NCI-H187 (cell line): ENCODE measurements at regions not wholly inside any gene's neighbourhood (a gene's known extent, or its start where the extent isn't known, plus 50 kb on each side); places are given as distances from the start of the nearest gene placed in this dataset.

Source experiments
- DNase-seq, 2 experiments: peaks; one replicate each; lab custom pipeline; 2025; lab: John Stamatoyannopoulos, UW

DNA sequence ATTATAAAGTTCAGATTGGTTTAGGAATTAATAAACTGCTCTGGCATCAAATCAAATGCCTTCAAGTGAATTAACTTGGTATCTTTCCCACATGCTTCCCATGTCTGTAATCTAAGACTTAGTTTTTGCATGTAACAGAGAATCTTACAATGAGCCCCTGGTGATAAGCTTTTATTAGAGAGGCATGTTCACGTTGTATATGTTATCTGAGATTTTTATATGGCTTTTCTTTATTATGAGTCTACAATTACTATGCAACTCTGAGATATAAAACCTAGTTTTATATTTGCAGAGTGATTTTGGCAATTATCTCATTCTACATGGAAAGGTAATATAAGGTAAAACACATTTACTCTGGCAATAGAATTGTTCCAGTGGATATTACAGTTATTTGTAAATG, 1578.4 kb upstream of the IGFBP7 start:
- no peak for DNase-seq

- no peak for DNase-seq
Measured at GRCh38 chr4:58679886-58680285, 1569.7 kb upstream of the IGFBP7 start.

GRCh38 chr4:58679051-58679450, 1568.9 kb upstream of the IGFBP7 start:
- DNase-seq = no peak

DNA sequence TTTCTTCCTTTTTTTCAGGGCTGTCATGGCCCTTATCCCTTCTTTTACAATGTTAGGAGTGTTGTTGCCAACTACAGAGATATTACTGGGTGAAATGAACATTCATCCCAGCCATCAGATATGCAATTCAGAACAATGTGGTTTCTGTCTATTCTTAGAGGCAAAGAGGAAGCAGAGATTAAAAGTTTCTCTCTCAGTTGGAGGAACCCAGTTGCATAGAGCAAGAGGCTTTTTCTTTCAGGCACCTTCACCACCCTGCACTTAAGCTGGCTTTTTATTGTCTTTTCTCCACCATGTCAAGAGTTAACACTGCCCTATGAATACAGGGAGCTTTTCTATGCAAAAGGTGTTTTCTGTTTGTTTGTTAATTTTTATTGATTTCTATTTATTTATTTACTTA, 1559.6 kb upstream of the IGFBP7 start:
- no peak for DNase-seq

DNA sequence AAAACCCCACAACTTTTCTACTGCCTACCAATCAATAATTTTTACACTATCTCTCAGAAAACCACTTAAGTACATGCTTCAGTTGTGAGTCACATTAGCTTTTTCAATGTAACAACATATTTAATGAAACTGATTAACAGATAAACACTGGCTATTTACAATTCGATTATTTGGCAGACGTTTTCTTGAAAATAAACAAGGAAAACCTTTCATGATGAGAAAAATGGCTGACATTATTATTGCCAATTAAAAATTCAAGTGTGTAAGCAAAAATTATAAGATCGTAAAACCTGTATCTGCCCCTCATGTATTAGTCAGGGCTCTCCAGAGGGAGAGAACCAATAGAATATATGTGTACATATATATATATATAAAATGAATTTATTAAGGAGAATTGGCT, 1555.5 kb upstream of the IGFBP7 start:
- no peak for DNase-seq

- DNase-seq = no peak
Measured at GRCh38 chr4:58658701-58659100, 1548.5 kb upstream of the IGFBP7 start.

DNA sequence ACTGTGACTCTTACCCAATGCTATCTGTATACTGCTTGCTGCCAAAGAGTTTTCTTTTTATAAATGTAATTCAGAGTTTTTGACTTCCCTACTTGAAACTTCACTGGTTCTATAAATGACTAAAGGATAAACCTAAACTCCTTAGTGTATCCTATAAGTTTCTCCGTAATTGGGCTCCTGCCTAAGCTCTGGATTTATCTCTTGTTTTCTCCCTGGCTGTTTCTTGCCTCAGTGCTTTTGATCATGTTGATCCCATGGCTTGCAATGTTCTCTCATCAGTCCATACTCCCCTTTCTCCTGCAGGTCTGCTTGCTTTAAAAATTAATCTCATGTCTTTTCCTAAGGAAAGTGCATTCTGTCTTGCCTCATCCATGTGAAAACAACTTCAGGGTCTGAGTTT, 1543.1 kb upstream of the IGFBP7 start:
- no peak for DNase-seq

- no peak for DNase-seq
Measured at GRCh38 chr4:58649226-58649625, 1539.0 kb upstream of the IGFBP7 start.

DNA sequence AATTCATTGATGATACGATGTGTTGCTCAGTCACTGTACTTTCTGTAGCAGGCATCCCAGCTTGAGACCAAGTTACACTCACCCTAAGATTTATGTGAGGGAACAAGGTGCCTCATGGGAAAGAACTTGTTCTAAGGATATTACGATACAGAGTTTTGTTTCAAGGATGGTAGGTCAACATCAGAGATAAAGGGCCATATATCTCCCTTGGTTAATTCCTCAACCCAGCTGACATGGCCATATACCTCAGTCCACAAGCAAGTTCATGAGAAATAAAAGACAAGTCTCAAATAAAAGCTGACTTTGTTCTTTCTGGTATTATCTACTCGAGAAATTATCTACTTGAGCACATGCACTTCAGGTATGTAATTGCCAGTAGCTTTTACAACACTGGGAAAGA, 1535.9 kb upstream of the IGFBP7 start:
- no peak for DNase-seq

DNA sequence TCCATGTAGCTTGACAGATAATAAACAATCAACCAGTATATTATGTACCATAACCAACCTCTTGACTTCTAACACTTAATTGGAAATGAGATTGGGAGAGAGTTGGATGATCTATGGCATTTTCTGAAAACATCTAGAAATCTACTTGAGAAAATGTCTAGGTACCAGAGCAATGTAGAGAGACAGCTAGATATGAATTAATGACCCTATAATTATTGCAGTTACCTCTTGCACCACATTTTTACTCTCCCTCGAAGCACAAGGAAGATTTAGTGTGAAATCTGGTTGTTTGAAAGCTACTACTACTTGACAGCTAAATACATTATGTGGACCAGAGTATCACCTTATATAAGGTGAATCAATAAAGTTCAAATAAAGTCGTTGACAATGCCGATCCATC, 1534.4 kb upstream of the IGFBP7 start:
- DNase-seq = no peak

DNA sequence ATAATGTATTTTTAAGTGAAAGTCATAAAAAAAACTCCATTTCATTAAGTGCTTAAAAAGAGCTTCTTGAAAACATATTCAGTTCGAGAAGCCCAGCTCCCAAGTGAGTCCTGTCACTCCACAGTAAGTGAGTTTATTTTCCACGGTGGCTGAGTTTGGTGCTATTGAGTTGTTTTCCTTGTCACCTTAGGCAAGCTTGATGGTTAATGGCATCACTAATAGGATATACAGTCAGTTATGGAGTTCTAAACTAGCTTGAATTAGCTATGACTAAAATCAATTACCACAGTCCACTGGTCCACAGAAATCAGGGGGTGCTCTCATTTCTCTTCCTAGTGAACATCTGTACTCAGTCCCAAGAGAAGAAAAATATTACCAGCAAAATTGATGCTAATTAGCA, 1526.2 kb upstream of the IGFBP7 start:
- DNase-seq = no peak

GRCh38 chr4:58617226-58617625, 1507.0 kb upstream of the IGFBP7 start:
- no peak for DNase-seq

GRCh38 chr4:58611012-58611411, 1500.8 kb upstream of the IGFBP7 start:
- DNase-seq = no peak

- DNase-seq = no peak
Measured at GRCh38 chr4:58606303-58606702, 1496.1 kb upstream of the IGFBP7 start.

DNA sequence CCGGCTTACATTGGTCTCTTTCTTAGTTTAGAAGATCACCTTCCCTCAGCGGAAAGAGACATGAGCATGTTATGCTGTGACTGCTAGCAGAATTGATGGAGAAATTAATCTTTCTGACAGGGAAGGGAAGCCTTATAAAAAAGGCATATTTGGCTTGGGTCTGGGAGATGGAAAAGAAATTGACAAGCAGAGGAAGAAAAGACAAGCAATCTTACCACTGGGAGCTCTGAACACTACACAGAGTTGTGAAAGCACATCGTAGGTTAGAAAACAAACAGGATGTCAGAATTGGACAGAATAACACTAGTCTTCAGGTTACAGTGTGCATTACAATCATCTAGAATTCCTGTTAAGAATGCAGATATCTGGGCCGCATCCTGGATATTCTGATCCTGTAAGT, 1493.8 kb upstream of the IGFBP7 start:
- no peak for DNase-seq

DNA sequence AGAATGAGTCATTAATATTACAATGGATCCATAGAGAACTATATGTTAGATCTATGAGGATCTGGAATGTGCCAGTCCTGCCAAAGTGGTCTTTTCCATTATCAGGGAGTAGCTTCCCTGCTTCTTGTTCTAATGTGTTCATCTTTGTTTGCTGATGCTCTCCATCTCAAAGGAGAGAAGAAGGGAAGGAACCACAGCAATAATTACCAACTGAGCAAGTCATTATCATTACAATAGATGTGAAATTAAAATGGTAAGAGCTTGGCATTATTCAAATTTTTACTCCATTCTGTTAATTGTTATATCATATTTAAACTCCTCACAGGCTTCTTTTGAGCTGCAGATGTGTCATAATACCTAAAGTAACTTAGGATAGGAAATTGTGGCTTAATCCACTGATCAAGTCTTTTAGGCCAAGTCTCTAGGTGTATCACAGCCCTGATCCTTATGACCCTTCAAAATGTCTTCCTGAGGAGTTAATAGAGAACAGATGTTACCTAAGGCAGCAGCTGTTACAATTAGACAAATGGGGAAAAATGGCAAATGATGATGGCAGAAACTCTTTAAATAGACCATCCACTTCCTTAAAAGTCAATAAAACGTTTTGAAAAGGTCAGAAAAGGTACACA, 1492.7 kb upstream of the IGFBP7 start:
- DNase-seq = no peak

- DNase-seq = no peak
Measured at GRCh38 chr4:58602022-58602421, 1491.8 kb upstream of the IGFBP7 start.

GRCh38 chr4:58600290-58600689, 1490.1 kb upstream of the IGFBP7 start:
- no peak for DNase-seq

DNA sequence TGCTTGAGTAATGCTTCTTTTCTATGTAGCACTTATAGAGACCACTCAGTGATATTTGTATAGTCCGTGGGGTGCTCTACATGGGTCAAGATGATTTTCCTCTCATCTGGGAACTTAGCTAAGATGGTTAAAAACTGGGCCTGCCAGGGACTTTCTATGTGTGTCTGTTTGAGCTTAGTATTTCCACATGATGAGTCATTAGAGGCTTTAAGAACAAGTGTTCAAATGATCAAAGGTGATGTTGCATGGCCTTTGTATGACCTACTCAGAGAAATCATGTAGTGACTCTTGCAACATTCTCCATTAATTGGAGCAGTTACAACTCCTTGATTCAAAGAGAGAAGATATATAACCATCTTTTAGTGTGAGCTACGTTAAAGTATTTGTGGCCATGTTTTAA, 1480.5 kb upstream of the IGFBP7 start:
- DNase-seq = no peak

GRCh38 chr4:58587856-58588255, 1477.7 kb upstream of the IGFBP7 start:
- no peak for DNase-seq

GRCh38 chr4:58566260-58566659, 1456.1 kb upstream of the IGFBP7 start:
- no peak for DNase-seq

DNA sequence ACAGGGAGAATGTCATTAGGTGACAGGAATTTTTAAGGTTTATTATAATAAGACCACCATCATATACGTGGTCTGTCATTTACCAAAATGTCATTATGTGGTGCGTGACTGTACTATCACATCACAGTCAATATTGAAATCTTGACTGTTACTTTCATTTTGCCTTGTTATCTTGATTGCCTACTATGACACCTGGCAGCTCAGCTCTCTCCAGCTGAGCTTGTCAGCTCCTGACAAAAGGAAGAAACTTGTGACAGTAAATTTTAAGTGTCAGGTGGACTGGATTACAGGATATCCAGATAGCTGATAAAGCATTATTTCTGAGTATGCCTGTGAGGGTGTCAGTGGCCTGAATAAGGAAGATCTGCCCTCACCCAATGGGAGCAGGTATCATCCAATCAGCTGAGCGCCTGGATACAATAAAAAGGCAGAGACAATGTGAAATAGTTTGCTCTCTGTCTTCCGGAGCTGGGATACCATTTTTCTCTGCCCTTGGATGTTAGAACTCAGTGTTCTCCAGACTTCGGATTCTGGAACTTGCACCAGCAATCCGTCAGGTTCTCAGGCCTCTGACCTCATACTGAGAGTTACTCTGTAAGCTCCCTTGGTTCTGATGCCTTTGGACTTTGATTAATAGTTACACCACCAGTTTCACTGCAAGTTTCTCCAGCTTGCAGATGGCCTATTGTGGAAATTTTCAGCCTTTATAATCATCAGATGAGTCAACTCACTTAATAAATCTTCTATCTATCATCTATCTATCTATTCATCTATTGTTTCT, 1454.7 kb upstream of the IGFBP7 start:
- DNase-seq = no peak

DNA sequence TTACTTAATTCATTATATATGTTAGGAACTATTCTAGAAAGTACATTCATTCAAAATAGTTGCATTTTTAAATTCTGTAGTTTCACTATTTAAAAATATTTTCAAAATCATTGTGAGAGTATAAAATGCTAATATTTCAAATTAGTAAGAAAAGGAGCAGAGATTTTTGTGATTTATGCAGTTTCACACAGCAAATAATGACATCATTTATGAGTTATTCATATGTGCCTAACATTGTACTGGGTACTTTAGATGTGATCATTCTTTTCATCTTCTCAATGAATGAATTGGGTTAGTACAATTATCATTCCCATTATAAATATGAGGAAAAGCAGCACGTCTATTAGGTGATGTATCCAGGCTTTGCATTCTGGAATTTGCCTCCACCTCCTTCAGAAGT, 1451.0 kb upstream of the IGFBP7 start:
- no peak for DNase-seq

DNA sequence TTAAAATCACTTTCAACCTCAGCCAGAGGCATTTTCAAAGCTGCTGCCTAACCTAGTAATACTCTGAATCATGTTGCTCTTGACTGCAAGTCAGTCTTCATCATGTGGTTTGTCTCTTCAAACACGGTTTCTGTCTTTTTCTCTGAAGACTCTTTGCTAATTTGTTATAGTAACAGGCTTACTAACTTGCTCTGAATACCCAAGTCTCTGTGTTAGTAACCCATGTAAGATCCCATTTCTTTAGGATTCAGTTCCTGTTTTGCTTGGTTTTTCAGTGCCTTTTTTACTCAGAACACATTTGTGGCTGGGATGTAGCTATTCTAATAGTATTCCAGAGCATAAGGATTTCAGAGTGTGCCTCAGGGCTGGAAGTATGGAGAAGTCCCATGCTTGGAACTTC, 1450.6 kb upstream of the IGFBP7 start:
- DNase-seq = no peak
